ENCODE measurements at regions not wholly inside any gene's neighbourhood (a gene's known extent, or its start where the extent isn't known, plus 50 kb on each side); places are given as distances from the start of the nearest gene placed in this dataset.

DNA sequence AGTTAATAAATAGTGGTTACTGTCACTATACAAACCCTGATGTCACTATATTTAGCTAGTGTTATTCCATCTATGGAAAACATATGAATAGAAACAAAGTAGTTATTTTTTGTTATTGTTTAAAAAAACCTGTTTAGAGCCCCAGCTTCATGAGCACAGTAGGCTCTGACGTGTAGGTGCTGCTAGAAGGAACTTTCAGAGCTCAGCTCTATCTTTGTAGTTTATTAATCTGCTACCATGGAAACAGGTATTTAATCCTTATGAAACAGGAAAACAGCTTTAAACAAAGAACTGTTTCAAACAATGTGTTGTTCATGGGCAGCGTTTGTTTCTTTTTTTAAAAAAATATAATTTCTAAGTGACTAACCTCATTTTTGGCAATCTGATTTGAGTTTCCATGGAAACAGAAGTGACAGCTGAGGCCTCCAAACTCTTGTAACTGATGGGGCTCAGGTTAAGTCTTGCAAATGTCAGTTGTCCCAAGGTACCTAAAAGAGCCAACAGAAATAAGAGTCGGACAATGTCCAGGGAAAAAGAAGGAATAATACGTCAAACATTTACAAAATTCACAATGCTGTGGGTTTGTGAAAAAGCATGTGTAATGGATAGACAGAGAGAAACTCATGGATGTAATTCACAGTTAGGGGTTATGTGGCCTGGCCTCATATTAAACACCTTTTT, 162.0 kb upstream of the C21orf91 start:
- H3K4me3 ChIP-seq (ENCODE audit: low read depth, low read length): no peak overlapping the region
- TF ChIP-seq CTCF (IDR thresholded peaks at IDR 0.05; ENCODE audit: low read depth, low read length): no peak
- TF ChIP-seq POLR2A (IDR thresholded peaks at IDR 0.05; ENCODE audit: extremely low read depth, insufficient read length): no peak
- TF ChIP-seq MAX (IDR thresholded peaks at IDR 0.05; ENCODE audit: low read depth, low read length): no peak
- TF ChIP-seq MYC (IDR thresholded peaks at IDR 0.05; ENCODE audit: low read depth, low read length): no peak
- no peak for DNase-seq (ENCODE audit: low read depth)

DNA sequence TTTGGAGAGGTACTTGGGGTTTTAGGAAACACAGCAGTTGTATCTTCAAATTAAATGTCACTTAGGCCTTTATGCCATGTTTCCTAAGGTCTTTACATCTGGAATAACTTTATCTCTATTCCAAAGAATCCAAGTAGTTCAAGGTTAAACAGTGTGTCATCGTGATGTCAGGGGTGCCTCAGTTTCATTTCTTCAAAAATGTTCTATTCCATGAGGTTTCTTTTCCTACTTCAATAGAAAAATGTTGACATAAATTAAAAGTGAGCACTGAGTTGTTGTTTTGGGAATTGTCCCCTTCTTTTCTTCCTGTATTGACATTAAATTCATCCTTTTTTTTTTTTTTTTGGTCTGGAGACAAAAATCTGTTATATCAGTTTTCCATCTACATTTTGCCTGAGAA, 160.6 kb upstream of the C21orf91 start:
- TF ChIP-seq POLR2A (IDR thresholded peaks at IDR 0.05; ENCODE audit: extremely low read depth, insufficient read length) (no peak), MYC (IDR thresholded peaks at IDR 0.05; ENCODE audit: low read depth, low read length) (no peak), MAX (IDR thresholded peaks at IDR 0.05; ENCODE audit: low read depth, low read length) (no peak), CTCF (IDR thresholded peaks at IDR 0.05; ENCODE audit: low read depth, low read length) (no peak)
- no peak for DNase-seq (ENCODE audit: low read depth)
- H3K4me3 ChIP-seq (ENCODE audit: low read depth, low read length): no peak overlapping the region

- DNase-seq (ENCODE audit: low read depth): no peak
- TF ChIP-seq POLR2A (IDR thresholded peaks at IDR 0.05; ENCODE audit: extremely low read depth, insufficient read length) (no peak), MYC (IDR thresholded peaks at IDR 0.05; ENCODE audit: low read depth, low read length) (no peak), CTCF (IDR thresholded peaks at IDR 0.05; ENCODE audit: low read depth, low read length) (no peak), MAX (IDR thresholded peaks at IDR 0.05; ENCODE audit: low read depth, low read length) (no peak)
- H3K4me3 ChIP-seq (ENCODE audit: low read depth, low read length): no peak overlapping the region
These were observed 159.7 kb upstream of the C21orf91 start for GRCh38 chr21:17978895-17979294.

- no peak for DNase-seq (ENCODE audit: low read depth)
- TF ChIP-seq CTCF (IDR thresholded peaks at IDR 0.05; ENCODE audit: low read depth, low read length): no peak
- TF ChIP-seq POLR2A (IDR thresholded peaks at IDR 0.05; ENCODE audit: extremely low read depth, insufficient read length): no peak
- no peak for TF ChIP-seq MYC (IDR thresholded peaks at IDR 0.05; ENCODE audit: low read depth, low read length)
- no peak for TF ChIP-seq MAX (IDR thresholded peaks at IDR 0.05; ENCODE audit: low read depth, low read length)
- no peak overlapping the region for H3K4me3 ChIP-seq (ENCODE audit: low read depth, low read length)
These were observed 157.5 kb upstream of the C21orf91 start for GRCh38 chr21:17976691-17977090.

DNA sequence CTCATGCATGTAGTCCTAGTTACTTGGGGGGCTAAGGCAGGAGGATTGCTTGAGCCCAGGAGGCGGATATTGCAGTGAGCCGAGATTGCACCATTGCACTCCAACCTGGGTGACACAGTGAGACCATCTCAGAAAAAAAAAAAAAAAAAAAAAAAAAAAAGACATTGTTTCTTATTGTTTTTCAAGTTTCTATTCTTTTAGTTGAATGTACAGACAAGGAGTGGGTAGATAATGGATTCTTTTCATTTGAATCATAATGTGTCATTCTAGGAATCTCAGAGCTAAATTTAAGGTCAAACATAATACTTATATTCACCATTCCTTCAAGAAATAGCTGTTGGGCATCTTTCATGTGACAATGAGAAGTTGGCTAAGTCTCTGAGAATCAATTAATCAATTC, 157.0 kb upstream of the C21orf91 start:
- no peak for DNase-seq (ENCODE audit: low read depth)
- TF ChIP-seq POLR2A (IDR thresholded peaks at IDR 0.05; ENCODE audit: extremely low read depth, insufficient read length): no peak
- H3K4me3 ChIP-seq (ENCODE audit: low read depth, low read length): no peak overlapping the region

DNA sequence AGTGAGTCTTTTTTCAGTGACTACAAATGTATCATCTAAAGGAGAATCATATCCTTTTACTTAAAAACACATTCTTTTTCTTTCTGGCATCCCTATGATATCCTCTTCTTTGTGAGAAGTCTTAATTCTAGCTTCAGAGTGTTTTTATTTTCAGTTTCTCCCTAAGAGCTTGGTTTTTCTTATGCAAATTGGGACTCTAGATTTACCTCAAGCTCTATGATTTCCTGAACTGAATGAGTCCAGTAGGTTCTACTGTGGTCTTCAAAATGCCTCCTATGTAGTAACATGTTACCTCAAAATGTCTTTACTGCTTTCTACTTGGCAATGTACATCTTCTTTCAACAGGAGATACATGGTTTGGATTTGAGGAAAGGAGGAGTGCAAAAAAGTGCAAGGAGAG, 148.2 kb upstream of the C21orf91 start:
- no peak for DNase-seq (ENCODE audit: low read depth)
- no peak overlapping the region for H3K4me3 ChIP-seq (ENCODE audit: low read depth, low read length)
- TF ChIP-seq MYC (IDR thresholded peaks at IDR 0.05; ENCODE audit: low read depth, low read length) (no peak), CTCF (IDR thresholded peaks at IDR 0.05; ENCODE audit: low read depth, low read length) (no peak), MAX (IDR thresholded peaks at IDR 0.05; ENCODE audit: low read depth, low read length) (no peak), POLR2A (IDR thresholded peaks at IDR 0.05; ENCODE audit: extremely low read depth, insufficient read length) (no peak)
